Breast epithelium (tissue), 4 donors: ENCODE measurements at regions not wholly inside any gene's neighbourhood (a gene's known extent, or its start where the extent isn't known, plus 50 kb on each side); places are given as distances from the start of the nearest gene placed in this dataset.

Experiments
- DNase-seq, 2 donors: peaks; one replicate each; pipeline ENCODE4 v3.0.0-alpha.2; 2019; ENCODE audit warnings: low spot score in 2 of 2
- H3K27ac ChIP-seq, 2 donors: fragments of 200-600 bp; sonication (generic) in 1 of 2; one replicate each; pipeline ENCODE4 v1.5.1; 2016 to 2019; ENCODE audit warnings: mild to moderate bottlenecking in 1 of 2
- H3K27me3 ChIP-seq, 2 donors: fragments of 200-600 bp; sonication (generic) in 1 of 2; one replicate each; pipeline versions ENCODE4 v1.5.1 to v1.6.0; 2017 to 2019; ENCODE audit warnings: control low read depth in 1 of 2, mild to moderate bottlenecking in 1 of 2
- H3K36me3 ChIP-seq: fragments of 200-600 bp; one replicate; pipeline ENCODE4 v1.5.1; 2019
- H3K4me1 ChIP-seq, 2 donors: fragments of 200-600 bp; sonication (generic); one replicate each; pipeline ENCODE4 v1.5.1; 2016 to 2019; ENCODE audit warnings: control low read depth in 1 of 2
- H3K4me3 ChIP-seq, 3 donors: fragments of 200-600 bp; sonication (generic); 1 replicate in 2 of 3; 2 replicates in 1 of 3; pipeline ENCODE4 v1.5.1; 2016 to 2019; ENCODE audit warnings: mild to moderate bottlenecking in 3 of 3, moderate library complexity in 2 of 3
- H3K9me3 ChIP-seq, 2 donors: fragments of 200-600 bp; sonication (generic) in 1 of 2; one replicate each; pipeline ENCODE4 v1.5.1; 2016 to 2019; ENCODE audit warnings: control low read depth in 1 of 2
- POLR2A ChIP-seq: fragments of 450-650 bp; IDR thresholded peaks from one replicate; pipeline ENCODE4 v1.6.1; 2016; ENCODE audit warnings: antibody characterized with exemption, mild to moderate bottlenecking, moderate library complexity
- POLR2AphosphoS5 ChIP-seq, 3 donors: sonication (generic); formaldehyde crosslinking; IDR thresholded peaks; one replicate each; pipeline ENCODE4 v1.6.1; 2017; ENCODE audit warnings: antibody characterized with exemption in 3 of 3
- intact Hi-C: fragments of 100-400 bp; cut with DNase I; formaldehyde crosslinking; loops from one replicate; pipeline ENCODE4 v1.15.1; 2023; ENCODE audit warnings: low total_unique reads
- TF ChIP-seq, protein P1 (sequence below), 3 donors: fragments of 450-650 bp; IDR thresholded peaks; one replicate each; pipeline ENCODE4 v1.5.1; 2016 to 2017; ENCODE audit warnings: antibody characterized with exemption in 3 of 3, mild to moderate bottlenecking in 3 of 3, moderate library complexity in 3 of 3

DNA sequence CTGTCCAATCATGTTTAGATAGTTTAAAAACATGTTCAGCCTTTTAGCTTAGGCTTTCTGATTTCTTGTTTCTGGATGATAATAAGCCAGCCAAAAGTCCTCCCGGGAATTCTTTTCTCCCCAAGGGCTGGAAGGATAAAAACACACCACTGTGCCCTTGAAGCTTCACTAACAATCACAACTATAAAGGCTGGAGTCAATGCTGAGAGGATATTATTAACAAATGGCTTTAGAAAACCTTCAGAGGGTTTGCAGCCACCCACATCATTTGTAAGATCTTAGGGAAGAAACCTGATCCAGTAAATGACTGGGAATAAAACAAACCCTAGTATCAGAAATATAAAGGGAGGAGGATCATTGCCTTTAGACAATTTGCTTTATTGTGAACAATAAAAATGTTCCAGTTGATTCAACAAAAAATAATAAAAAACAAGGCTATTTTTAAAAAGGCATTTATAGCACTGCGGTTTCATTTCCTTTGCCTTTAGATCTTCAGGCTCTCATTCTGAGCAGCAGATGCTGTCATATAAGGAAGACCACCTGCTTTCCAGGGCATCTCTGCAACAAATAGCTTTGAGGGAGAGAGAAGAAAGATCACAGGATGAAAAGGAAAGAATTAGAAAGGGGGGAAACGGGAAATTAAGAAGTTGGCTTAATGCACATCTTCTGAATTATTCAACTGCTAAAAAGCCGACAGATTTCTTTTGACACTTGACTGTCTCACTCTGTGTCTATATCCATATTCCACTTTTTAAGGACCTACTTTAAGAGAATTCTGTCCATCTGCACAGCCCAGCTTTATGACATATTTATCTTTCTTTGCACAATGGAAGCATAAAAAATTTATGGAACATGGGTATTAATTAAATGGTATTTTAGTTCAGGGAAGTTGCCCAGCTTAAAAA, 277.2 kb upstream of the SLC24A2 start:
- Histone ChIP-seq H3K27ac (no peak overlapping the region), H3K4me3 (no peak overlapping the region), H3K36me3 (no peaks in the 10 kb centered on the region), H3K9me3 (no peaks in the 10 kb centered on the region), H3K27me3 (no peaks in the 10 kb centered on the region), H3K4me1 (no peaks in the 10 kb centered on the region)
- no peak for TF ChIP-seq POLR2A
- TF ChIP-seq POLR2AphosphoS5 (IDR thresholded peaks at IDR 0.05), result no peak
- TF ChIP-seq, protein P1, sequence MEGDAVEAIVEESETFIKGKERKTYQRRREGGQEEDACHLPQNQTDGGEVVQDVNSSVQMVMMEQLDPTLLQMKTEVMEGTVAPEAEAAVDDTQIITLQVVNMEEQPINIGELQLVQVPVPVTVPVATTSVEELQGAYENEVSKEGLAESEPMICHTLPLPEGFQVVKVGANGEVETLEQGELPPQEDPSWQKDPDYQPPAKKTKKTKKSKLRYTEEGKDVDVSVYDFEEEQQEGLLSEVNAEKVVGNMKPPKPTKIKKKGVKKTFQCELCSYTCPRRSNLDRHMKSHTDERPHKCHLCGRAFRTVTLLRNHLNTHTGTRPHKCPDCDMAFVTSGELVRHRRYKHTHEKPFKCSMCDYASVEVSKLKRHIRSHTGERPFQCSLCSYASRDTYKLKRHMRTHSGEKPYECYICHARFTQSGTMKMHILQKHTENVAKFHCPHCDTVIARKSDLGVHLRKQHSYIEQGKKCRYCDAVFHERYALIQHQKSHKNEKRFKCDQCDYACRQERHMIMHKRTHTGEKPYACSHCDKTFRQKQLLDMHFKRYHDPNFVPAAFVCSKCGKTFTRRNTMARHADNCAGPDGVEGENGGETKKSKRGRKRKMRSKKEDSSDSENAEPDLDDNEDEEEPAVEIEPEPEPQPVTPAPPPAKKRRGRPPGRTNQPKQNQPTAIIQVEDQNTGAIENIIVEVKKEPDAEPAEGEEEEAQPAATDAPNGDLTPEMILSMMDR (IDR thresholded peaks at IDR 0.05), result no peak
- intact Hi-C loops, result no loop called here
- no peak for DNase-seq

DNA sequence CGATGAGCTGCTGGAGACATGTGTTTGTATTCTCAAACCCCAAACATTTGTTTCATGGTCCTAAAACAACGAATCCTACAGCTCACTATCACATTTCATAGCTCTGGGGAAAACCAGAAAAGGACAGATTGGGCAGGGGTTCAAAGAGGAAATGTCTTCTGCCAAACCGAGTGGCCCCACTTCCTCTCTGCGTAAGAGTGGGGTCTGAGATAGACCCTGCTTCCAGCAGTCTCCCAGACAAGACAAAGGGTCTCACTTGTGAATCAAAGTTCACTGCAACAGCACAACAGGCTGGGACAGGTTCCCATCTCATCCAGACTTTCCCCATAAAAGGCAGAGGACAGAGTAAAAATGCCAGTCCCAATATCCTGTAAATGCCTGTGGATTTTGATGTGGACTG, 276.2 kb upstream of the SLC24A2 start:
- no peaks in the 10 kb centered on the region for H3K27me3 ChIP-seq
- no peaks in the 10 kb centered on the region for H3K36me3 ChIP-seq
- TF ChIP-seq POLR2A, result no peak
- TF ChIP-seq POLR2AphosphoS5 (IDR thresholded peaks at IDR 0.05), result no peak
- TF ChIP-seq, protein P1 (IDR thresholded peaks at IDR 0.05), result no peak

DNA sequence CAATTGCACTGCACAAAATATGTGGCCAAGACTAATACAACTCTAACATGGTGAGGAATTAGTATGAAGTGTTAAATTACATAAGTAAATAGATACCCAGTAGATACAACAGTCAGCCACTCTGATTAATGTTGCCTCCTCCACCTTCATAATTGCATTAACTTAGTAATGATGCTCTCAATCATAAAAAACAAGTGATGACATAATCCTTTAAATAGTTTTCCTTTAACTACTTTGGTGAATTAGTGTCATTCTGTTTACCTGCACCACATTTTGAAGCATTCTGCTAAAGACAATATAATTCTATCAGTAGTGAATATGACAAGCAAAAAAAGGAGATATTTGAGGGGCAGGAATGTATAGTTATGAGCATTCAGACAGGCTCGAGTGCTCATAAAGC, 265.9 kb upstream of the SLC24A2 start:
- Histone ChIP-seq H3K9me3 (no peaks in the 10 kb centered on the region), H3K4me1 (no peaks in the 10 kb centered on the region), H3K27me3 (no peaks in the 10 kb centered on the region), H3K4me3 (no peak overlapping the region), H3K27ac (no peak overlapping the region), H3K36me3 (no peaks in the 10 kb centered on the region)
- no peak for TF ChIP-seq POLR2A
- TF ChIP-seq, protein P1 (IDR thresholded peaks at IDR 0.05), result no peak
- TF ChIP-seq POLR2AphosphoS5 (IDR thresholded peaks at IDR 0.05), result no peak
- intact Hi-C loops, result loop anchor here (5.0 kb wide), 1 partner anchor 408 kb away; no protein-coding TSS in a partner anchor
- no peak for DNase-seq

More for the DNA sequence above, 276.2 kb upstream of the SLC24A2 start:
- Histone ChIP-seq H3K27ac (no peak overlapping the region), H3K4me1 (no peaks in the 10 kb centered on the region), H3K9me3 (no peaks in the 10 kb centered on the region), H3K4me3 (no peak overlapping the region)
- intact Hi-C loops, result no loop called here
- no peak for DNase-seq

DNA sequence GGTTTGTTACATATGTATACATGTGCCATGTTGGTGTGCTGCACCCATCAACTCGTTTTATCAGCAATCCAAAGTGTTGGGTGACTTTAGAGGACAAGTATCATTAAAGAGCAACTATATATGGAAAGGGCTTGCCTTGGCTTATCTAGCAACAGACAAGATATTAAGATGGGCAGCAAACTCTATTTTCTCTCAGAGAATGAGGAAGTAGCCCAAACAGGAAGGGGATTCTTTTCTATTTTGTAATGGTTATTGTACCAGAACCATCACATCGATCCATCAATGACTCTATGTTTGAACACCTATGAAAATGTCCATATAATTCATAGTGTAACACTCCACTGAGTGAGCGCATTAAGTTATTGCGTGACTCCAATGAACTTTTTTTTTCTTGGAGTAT, 260.1 kb upstream of the SLC24A2 start:
- H3K9me3 ChIP-seq, result no peaks in the 10 kb centered on the region
- intact Hi-C loops, result no loop called here
- no peaks in the 10 kb centered on the region for H3K36me3 ChIP-seq
- TF ChIP-seq POLR2A, result no peak
- TF ChIP-seq, protein P1 (IDR thresholded peaks at IDR 0.05), result no peak
- no peak for TF ChIP-seq POLR2AphosphoS5 (IDR thresholded peaks at IDR 0.05)
- H3K27me3 ChIP-seq, result no peaks in the 10 kb centered on the region
- no peaks in the 10 kb centered on the region for H3K4me1 ChIP-seq
- no peak overlapping the region for H3K27ac ChIP-seq
- no peak overlapping the region for H3K4me3 ChIP-seq
- no peak for DNase-seq

DNA sequence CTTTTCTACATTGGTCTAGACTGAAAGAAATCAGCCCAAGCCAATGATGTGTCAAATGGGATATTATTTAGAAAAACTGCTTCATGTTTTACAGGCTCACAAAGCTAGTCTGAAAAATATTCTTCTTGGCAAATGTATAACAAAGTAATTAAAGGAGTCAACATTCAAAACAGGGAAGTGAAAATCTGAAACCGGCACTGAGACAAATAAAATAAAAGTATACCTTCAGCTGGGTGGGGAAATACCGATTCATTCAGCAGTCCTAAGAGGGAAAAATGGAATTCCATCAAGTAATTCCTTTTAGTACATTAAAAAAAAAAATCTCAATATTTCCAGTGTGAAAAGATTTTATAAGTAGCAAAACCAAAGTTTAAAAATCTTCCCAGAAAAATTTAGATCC, 259.6 kb upstream of the SLC24A2 start:
- H3K36me3 ChIP-seq, result no peaks in the 10 kb centered on the region
- no peaks in the 10 kb centered on the region for H3K27me3 ChIP-seq
- no peaks in the 10 kb centered on the region for H3K4me1 ChIP-seq
- no peak overlapping the region for H3K4me3 ChIP-seq
- H3K9me3 ChIP-seq, result no peaks in the 10 kb centered on the region
- no peak overlapping the region for H3K27ac ChIP-seq
- TF ChIP-seq POLR2AphosphoS5 (IDR thresholded peaks at IDR 0.05) (no peak), POLR2A (no peak)
- TF ChIP-seq, protein P1 (IDR thresholded peaks at IDR 0.05), result no peak
- DNase-seq, result no peak
- intact Hi-C loops, result no loop called here
